MM.1S (cell line): ENCODE measurements at regions not wholly inside any gene's neighbourhood (a gene's known extent, or its start where the extent isn't known, plus 50 kb on each side); places are given as distances from the start of the nearest gene placed in this dataset.

ENCODE experiments used
- CTCF ChIP-seq: fragments of 300-600 bp; sonication (generic); IDR thresholded peaks from 2 replicates; pipeline ENCODE4 v1.5.1; 2016; ENCODE audit warnings: antibody characterized with exemption, low read length, mixed read lengths
- EZH2 ChIP-seq: fragments of 300-600 bp; sonication (generic); optimal IDR thresholded peaks from 2 replicates; pipeline ENCODE3; 2017; ENCODE audit warnings: low read depth, mild to moderate bottlenecking, antibody characterized with exemption, low read length, mixed read lengths
- EZH2phosphoT487 ChIP-seq: fragments of 300-600 bp; sonication (generic); IDR thresholded peaks from 2 replicates; pipeline ENCODE4 v1.6.1; 2018; ENCODE audit warnings: antibody characterized with exemption, low read length

DNA sequence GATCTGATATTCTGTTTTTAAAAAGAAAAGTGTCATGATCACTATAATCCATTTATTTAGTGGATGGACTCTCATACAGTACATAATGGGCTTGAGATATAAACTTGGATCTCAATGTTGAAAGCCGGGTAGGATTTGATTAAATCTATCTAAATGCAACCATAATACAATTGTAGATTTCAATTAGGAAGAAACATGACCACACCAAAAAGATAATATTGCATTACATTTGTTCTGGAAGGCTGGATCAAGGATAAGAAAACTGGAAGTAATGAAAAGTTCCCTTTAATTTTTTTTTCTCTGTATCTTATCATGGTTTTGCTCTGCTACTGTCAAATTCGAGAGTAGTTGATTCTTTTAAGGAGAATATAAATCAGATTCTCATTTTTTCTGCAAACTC lies 51.3 kb upstream of the UFL1 start:
- TF ChIP-seq EZH2 (no peak), CTCF (no peak), EZH2phosphoT487 (no peak)
